ENCODE measurements at regions not wholly inside any gene's neighbourhood (a gene's known extent, or its start where the extent isn't known, plus 50 kb on each side); places are given as distances from the start of the nearest gene placed in this dataset.

GRCh38 chr12:43094886-43095575 is 457.0 kb downstream of the ADAMTS20 start:
- TF ChIP-seq EP300 (conservative IDR thresholded peaks at IDR 0.05; ENCODE audit: poor library complexity, severe bottlenecking): no peak
- no peak for TF ChIP-seq CTCF (IDR thresholded peaks at IDR 0.05; ENCODE audit: poor library complexity, severe bottlenecking)
- TF ChIP-seq MXI1 (conservative IDR thresholded peaks at IDR 0.05; ENCODE audit: poor library complexity, severe bottlenecking): no peak
- TF ChIP-seq POLR2AphosphoS5 (IDR thresholded peaks at IDR 0.05): no peak
- TF ChIP-seq TAF1 (IDR thresholded peaks at IDR 0.05; ENCODE audit: low read depth): no peak
- TF ChIP-seq EZH2 (IDR thresholded peaks at IDR 0.05; ENCODE audit: borderline replicate concordance, insufficient read depth, low read length, poor library complexity, severe bottlenecking): no peak
- TF ChIP-seq RAD21 (conservative IDR thresholded peaks at IDR 0.05): no peak
